ENCODE measurements at regions not wholly inside any gene's neighbourhood (a gene's known extent, or its start where the extent isn't known, plus 50 kb on each side); places are given as distances from the start of the nearest gene placed in this dataset.

GRCh38 chr7:94769724-94770123, 113.8 kb upstream of the SGCE start:
- in situ Hi-C loops (cut with HindIII; ENCODE audit: low pct_unique_long_range_greater_than_20kb, low sequenced_read_pairs) (no loop called here), intact Hi-C loops (cut with micrococcal nuclease; ENCODE audit: unreplicated experiment) (no loop called here)
- POLR2A ChIA-PET, result no interaction called here
- H3K27ac ChIP-seq (ENCODE audit: low read length), result no peak overlapping the region
- CTCF ChIA-PET, result no interaction called here
- H3K36me3 ChIP-seq (ENCODE audit: control insufficient read depth, insufficient read depth, low read length), result no peaks in the 10 kb centered on the region
- no peaks in the 10 kb centered on the region for H3K27me3 ChIP-seq (ENCODE audit: control insufficient read depth, insufficient read depth, low read length)
- TF ChIP-seq POLR2AphosphoS5 (IDR thresholded peaks at IDR 0.05; ENCODE audit: low read depth, low read length) (no peak), CTCF (IDR thresholded peaks at IDR 0.05) (no peak), SIN3A (IDR thresholded peaks at IDR 0.05; ENCODE audit: borderline replicate concordance, insufficient read depth, low read depth, low read length) (no peak), REST (IDR thresholded peaks at IDR 0.05; ENCODE audit: insufficient read depth in 1 of 2, low read depth in 2 of 2, low read length in 1 of 2) (no peak), TCF7L2 (IDR thresholded peaks at IDR 0.05; ENCODE audit: low read depth, low read length) (no peak)
- DNase-seq (ENCODE audit: low read depth, low spot score) (no peak), ATAC-seq (no peak)
- BruUV-seq (replicated peaks), result no TSS peak
- H3K4me3 ChIP-seq (ENCODE audit: low read depth in 2 of 2, low read length in 2 of 2), result no peak overlapping the region
- H3K9me3 ChIP-seq (ENCODE audit: control insufficient read depth, insufficient read depth, low read depth, low read length), result no peaks in the 10 kb centered on the region
- H3K4me1 ChIP-seq (ENCODE audit: control insufficient read depth, insufficient read depth, low read length), result no peaks in the 10 kb centered on the region

GRCh38 chr7:94778711-94779459, 123.0 kb upstream of the SGCE start:
- ChIA-PET POLR2A (no interaction called here), CTCF (no interaction called here)
- in situ Hi-C loops (cut with HindIII; ENCODE audit: low pct_unique_long_range_greater_than_20kb, low sequenced_read_pairs), result no loop called here
- BruUV-seq (replicated peaks), result no TSS peak
- Histone ChIP-seq H3K27ac (ENCODE audit: low read length) (no peak overlapping the region), H3K4me3 (ENCODE audit: low read depth in 2 of 2, low read length in 2 of 2) (no peak overlapping the region), H3K36me3 (ENCODE audit: control insufficient read depth, insufficient read depth, low read length) (no peaks in the 10 kb centered on the region), H3K27me3 (ENCODE audit: control insufficient read depth, insufficient read depth, low read length) (no peaks in the 10 kb centered on the region), H3K9me3 (ENCODE audit: control insufficient read depth, insufficient read depth, low read depth, low read length) (no peaks in the 10 kb centered on the region), H3K4me1 (ENCODE audit: control insufficient read depth, insufficient read depth, low read length) (no peaks in the 10 kb centered on the region)
- DNase-seq (ENCODE audit: low read depth, low spot score) (no peak), ATAC-seq (no peak)
- TF ChIP-seq REST (IDR thresholded peaks at IDR 0.05; ENCODE audit: insufficient read depth in 1 of 2, low read depth in 2 of 2, low read length in 1 of 2), result no peak
- no peak for TF ChIP-seq POLR2AphosphoS5 (IDR thresholded peaks at IDR 0.05; ENCODE audit: low read depth, low read length)
- TF ChIP-seq CTCF (IDR thresholded peaks at IDR 0.05), result no peak
- no peak for TF ChIP-seq TCF7L2 (IDR thresholded peaks at IDR 0.05; ENCODE audit: low read depth, low read length)
- no peak for TF ChIP-seq SIN3A (IDR thresholded peaks at IDR 0.05; ENCODE audit: borderline replicate concordance, insufficient read depth, low read depth, low read length)
- intact Hi-C loops (cut with micrococcal nuclease; ENCODE audit: unreplicated experiment), result no loop called here
